H9 (cell line): ENCODE measurements at regions not wholly inside any gene's neighbourhood (a gene's known extent, or its start where the extent isn't known, plus 50 kb on each side); places are given as distances from the start of the nearest gene placed in this dataset.

Experiments
- DNase-seq: peaks from one replicate; pipeline ENCODE4 v3.0.0-alpha.2; 2017
- H2AFZ ChIP-seq: one replicate; pipeline ENCODE4 v1.6.1; 2013; ENCODE audit warnings: mild to moderate bottlenecking, low read length, control low read depth, moderate library complexity
- H2AK5ac ChIP-seq: 2 replicates; pipeline ENCODE4 v1.6.1; 2013; ENCODE audit warnings: low read length, control low read depth, mixed read lengths; ENCODE audit not compliant: insufficient read length
- H2BK120ac ChIP-seq: one replicate; pipeline ENCODE4 v1.6.1; 2013; ENCODE audit warnings: low read depth, mild to moderate bottlenecking, low read length, control low read depth, inconsistent platforms; ENCODE audit not compliant: poor library complexity, severe bottlenecking
- H2BK12ac ChIP-seq: 2 replicates; pipeline ENCODE4 v1.6.1; 2013; ENCODE audit warnings: low read length, control low read depth, mixed read lengths, low read depth; ENCODE audit not compliant: insufficient read length
- H2BK15ac ChIP-seq: 2 replicates; pipeline ENCODE4 v1.6.1; 2013; ENCODE audit warnings: low read depth, low read length, control low read depth
- H2BK20ac ChIP-seq: one replicate; pipeline ENCODE4 v1.6.1; 2013; ENCODE audit warnings: low read depth, mild to moderate bottlenecking, low read length, control low read depth, inconsistent platforms; ENCODE audit not compliant: poor library complexity, severe bottlenecking
- H2BK5ac ChIP-seq: 2 replicates; pipeline ENCODE4 v1.6.1; 2013; ENCODE audit warnings: low read length, control low read depth, mixed read lengths; ENCODE audit not compliant: insufficient read length
- H3K14ac ChIP-seq: 2 replicates; pipeline ENCODE4 v1.6.1; 2013; ENCODE audit warnings: low read length, control low read depth; ENCODE audit not compliant: insufficient read depth
- H3K18ac ChIP-seq: 2 replicates; pipeline ENCODE4 v1.6.1; 2013; ENCODE audit warnings: low read depth, mild to moderate bottlenecking, mixed read lengths, low read length, control low read depth; ENCODE audit not compliant: insufficient read length
- H3K23ac ChIP-seq: 2 replicates; pipeline ENCODE4 v1.6.1; 2013; ENCODE audit warnings: low read length, control low read depth, mixed read lengths, low read depth; ENCODE audit not compliant: insufficient read length
- H3K23me2 ChIP-seq: 2 replicates; pipeline ENCODE4 v1.6.1; 2013; ENCODE audit warnings: low read depth, mild to moderate bottlenecking, mixed read lengths, low read length, control low read depth; ENCODE audit not compliant: insufficient read length, poor library complexity, severe bottlenecking
- H3K27ac ChIP-seq: 2 replicates; pipeline ENCODE4 v1.5.1; 2013; ENCODE audit warnings: low read length, control low read depth, mixed read lengths, low read depth; ENCODE audit not compliant: insufficient read length
- H3K27me3 ChIP-seq: 2 replicates; pipeline ENCODE4 v1.6.1; 2013; ENCODE audit warnings: low read length, control low read depth, inconsistent platforms; ENCODE audit not compliant: insufficient read depth
- H3K4ac ChIP-seq: 2 replicates; pipeline ENCODE4 v1.6.1; 2013; ENCODE audit warnings: low read depth, mild to moderate bottlenecking, control low read depth, inconsistent platforms, low read length, moderate library complexity
- H3K4me1 ChIP-seq: 2 replicates; pipeline ENCODE4 v1.6.1; 2013; ENCODE audit warnings: low read length, control low read depth, inconsistent platforms; ENCODE audit not compliant: insufficient read depth
- H3K4me2 ChIP-seq: 2 replicates; pipeline ENCODE4 v1.6.1; 2013; ENCODE audit warnings: low read length, control low read depth, mixed read lengths; ENCODE audit not compliant: insufficient read length, insufficient read depth
- H3K56ac ChIP-seq: 2 replicates; pipeline ENCODE4 v1.6.1; 2013; ENCODE audit warnings: low read depth, mild to moderate bottlenecking, mixed read lengths, low read length, control low read depth; ENCODE audit not compliant: insufficient read length
- H3K79me1 ChIP-seq: 2 replicates; pipeline ENCODE4 v1.6.1; 2013; ENCODE audit warnings: low read depth, mild to moderate bottlenecking, moderate library complexity, low read length, control low read depth, inconsistent platforms; ENCODE audit not compliant: insufficient read depth, poor library complexity, severe bottlenecking
- H3K79me2 ChIP-seq: 2 replicates; pipeline ENCODE4 v1.6.1; 2013; ENCODE audit warnings: low read length, control low read depth, inconsistent platforms; ENCODE audit not compliant: insufficient read depth
- H3K9ac ChIP-seq: 2 replicates; pipeline ENCODE4 v1.6.1; 2013; ENCODE audit warnings: low read length, control low read depth, mixed read lengths; ENCODE audit not compliant: insufficient read length; ENCODE audit errors: extremely low read depth
- H3K9me3 ChIP-seq: one replicate; pipeline ENCODE4 v1.6.1; 2013; ENCODE audit warnings: low read depth, low read length, inconsistent platforms; ENCODE audit not compliant: control insufficient read depth
- H3T11ph ChIP-seq: one replicate; pipeline ENCODE4 v1.6.1; 2013; ENCODE audit warnings: mild to moderate bottlenecking, low read length, control low read depth, inconsistent platforms
- H4K20me1 ChIP-seq: one replicate; pipeline ENCODE4 v1.6.1; 2013; ENCODE audit not compliant: control insufficient read depth, insufficient read length, insufficient read depth
- H4K5ac ChIP-seq: 2 replicates; pipeline ENCODE4 v1.6.1; 2013; ENCODE audit warnings: low read depth, mild to moderate bottlenecking, mixed read lengths, low read length, control low read depth; ENCODE audit not compliant: insufficient read length
- H4K8ac ChIP-seq: replicated peaks from 2 replicates; pipeline ENCODE4 v1.6.1; 2013; ENCODE audit warnings: low read length, control low read depth, mixed read lengths, low read depth; ENCODE audit not compliant: insufficient read length
- H4K91ac ChIP-seq: 2 replicates; pipeline ENCODE4 v1.6.1; 2013; ENCODE audit warnings: low read depth, mild to moderate bottlenecking, moderate library complexity, mixed read lengths, low read length, control low read depth; ENCODE audit not compliant: insufficient read length
- H3K27ac Mint-ChIP-seq, 3 experiments: 2 replicates in 2 of 3; 3 replicates in 1 of 3; pipeline ENCODE4 v1.8.0; 2020 to 2021; ENCODE audit warnings: mixed read lengths in 3 of 3, mild to moderate bottlenecking in 1 of 3, moderate library complexity in 1 of 3
- H3K27me3 Mint-ChIP-seq: 2 replicates; pipeline ENCODE4 v1.8.0; 2021; ENCODE audit warnings: low read depth, mild to moderate bottlenecking, moderate library complexity, mixed read lengths
- H3K36me3 Mint-ChIP-seq, 3 experiments: 2 replicates in 2 of 3; 3 replicates in 1 of 3; pipeline ENCODE4 v1.8.0; 2020 to 2021; ENCODE audit warnings: low read depth in 3 of 3, mixed read lengths in 3 of 3; ENCODE audit not compliant: insufficient read depth in 1 of 3
- H3K4me1 Mint-ChIP-seq, 2 experiments: 2 replicates each; pipeline ENCODE4 v1.8.0; 2020; ENCODE audit warnings: mixed read lengths in 2 of 2
- H3K4me3 Mint-ChIP-seq, 2 experiments: 2 replicates in 1 of 2; 3 replicates in 1 of 2; pipeline ENCODE4 v1.8.0; 2020 to 2021; ENCODE audit warnings: mild to moderate bottlenecking in 2 of 2, mixed read lengths in 2 of 2, moderate library complexity in 1 of 2
- H3K9me3 Mint-ChIP-seq, 2 experiments: 2 replicates in 1 of 2; 3 replicates in 1 of 2; pipeline ENCODE4 v1.8.0; 2020; ENCODE audit warnings: mild to moderate bottlenecking in 2 of 2, mixed read lengths in 2 of 2, moderate library complexity in 1 of 2
- WGBS: extraction: QIAGEN DNeasy Blood & Tissue Kit; methylation state at CpG from one replicate; pipeline ENCODE4 v1.1.7; 2013; ENCODE audit warnings: missing lambda C conversion rate, low lambda C conversion rate, mixed read lengths; ENCODE audit not compliant: insufficient read length; ENCODE audit errors: extremely low coverage; 5-methylcytosine and 5-hydroxymethylcytosine counted together
- TF ChIP-seq, protein P1 (sequence below): fragments of 200-600 bp; sonication (generic); conservative IDR thresholded peaks from 3 replicates; pipeline ENCODE4 v1.8.0; 2021; ENCODE audit warnings: antibody characterized with exemption, mild to moderate bottlenecking

DNA sequence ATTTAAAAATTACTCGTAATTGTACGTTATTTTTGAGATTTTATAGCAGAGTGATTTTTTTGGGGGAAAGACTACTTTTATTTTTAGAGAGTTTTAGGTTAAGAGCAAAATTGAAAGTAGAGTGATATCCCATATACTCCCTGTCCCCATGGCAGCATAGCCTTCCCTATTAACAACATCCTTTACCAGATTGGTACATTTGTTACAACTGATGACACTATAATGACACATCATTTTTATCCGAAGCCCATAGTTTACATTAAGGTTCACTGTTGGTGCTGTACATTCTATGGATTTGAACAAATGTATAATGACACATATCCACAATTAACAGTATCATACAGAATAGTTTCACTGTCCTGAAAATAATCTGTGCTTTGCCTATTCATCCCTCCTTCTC lies 1126.4 kb upstream of the CITED2 start:
- Histone ChIP-seq H3K4ac (no peak overlapping the region), H2BK20ac (no peak overlapping the region), H3K14ac (no peak overlapping the region), H2BK12ac (no peak overlapping the region), H4K8ac (no peak overlapping the region), H4K5ac (no peak overlapping the region), H3K4me1 (no peaks in the 10 kb centered on the region), H4K20me1 (no peaks in the 10 kb centered on the region), H3K27ac (no peak overlapping the region), H3K56ac (no peak overlapping the region), H2AK5ac (no peak overlapping the region), H2AFZ (no peak overlapping the region), H2BK5ac (no peak overlapping the region), H3T11ph (no peak overlapping the region), H3K27me3 (no peaks in the 10 kb centered on the region), H2BK120ac (no peak overlapping the region), H3K18ac (no peak overlapping the region), H3K23ac (no peak overlapping the region), H2BK15ac (no peak overlapping the region), H4K91ac (no peak overlapping the region), H3K9ac (no peak overlapping the region), H3K23me2 (no peaks in the 10 kb centered on the region), H3K4me2 (no peak overlapping the region), H3K79me2 (no peaks in the 10 kb centered on the region), H3K79me1 (no peaks in the 10 kb centered on the region), H3K9me3 (no peaks in the 10 kb centered on the region)
- Mint-ChIP-seq H3K9me3 (no peaks in the 10 kb centered on the region), H3K4me1 (no peaks in the 10 kb centered on the region), H3K27ac (no peak overlapping the region; a peak in 1 of 7 replicates), H3K27me3 (no peaks in the 10 kb centered on the region), H3K4me3 (no peak overlapping the region), H3K36me3 (no peaks in the 10 kb centered on the region)
- whole genome bisulfite sequencing, result no CpG with 5 or more reads among the region's 3 CpGs
- DNase-seq, result no peak
- TF ChIP-seq, protein P1, sequence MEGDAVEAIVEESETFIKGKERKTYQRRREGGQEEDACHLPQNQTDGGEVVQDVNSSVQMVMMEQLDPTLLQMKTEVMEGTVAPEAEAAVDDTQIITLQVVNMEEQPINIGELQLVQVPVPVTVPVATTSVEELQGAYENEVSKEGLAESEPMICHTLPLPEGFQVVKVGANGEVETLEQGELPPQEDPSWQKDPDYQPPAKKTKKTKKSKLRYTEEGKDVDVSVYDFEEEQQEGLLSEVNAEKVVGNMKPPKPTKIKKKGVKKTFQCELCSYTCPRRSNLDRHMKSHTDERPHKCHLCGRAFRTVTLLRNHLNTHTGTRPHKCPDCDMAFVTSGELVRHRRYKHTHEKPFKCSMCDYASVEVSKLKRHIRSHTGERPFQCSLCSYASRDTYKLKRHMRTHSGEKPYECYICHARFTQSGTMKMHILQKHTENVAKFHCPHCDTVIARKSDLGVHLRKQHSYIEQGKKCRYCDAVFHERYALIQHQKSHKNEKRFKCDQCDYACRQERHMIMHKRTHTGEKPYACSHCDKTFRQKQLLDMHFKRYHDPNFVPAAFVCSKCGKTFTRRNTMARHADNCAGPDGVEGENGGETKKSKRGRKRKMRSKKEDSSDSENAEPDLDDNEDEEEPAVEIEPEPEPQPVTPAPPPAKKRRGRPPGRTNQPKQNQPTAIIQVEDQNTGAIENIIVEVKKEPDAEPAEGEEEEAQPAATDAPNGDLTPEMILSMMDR, result no peak
